C4-2B (cell line): ENCODE measurements at regions not wholly inside any gene's neighbourhood (a gene's known extent, or its start where the extent isn't known, plus 50 kb on each side); places are given as distances from the start of the nearest gene placed in this dataset.

Source experiments
- ZFX ChIP-seq: fragments of 450-650 bp; IDR thresholded peaks from 2 replicates; pipeline ENCODE4 v1.6.1; 2017
- TF ChIP-seq, protein P1 (sequence below): fragments of 450-650 bp; conservative IDR thresholded peaks from 2 replicates; pipeline ENCODE4 v1.5.1; 2017; ENCODE audit warnings: mild to moderate bottlenecking

GRCh38 chr5:167575330-167575729, 716.1 kb upstream of the WWC1 start:
- TF ChIP-seq, protein P1, sequence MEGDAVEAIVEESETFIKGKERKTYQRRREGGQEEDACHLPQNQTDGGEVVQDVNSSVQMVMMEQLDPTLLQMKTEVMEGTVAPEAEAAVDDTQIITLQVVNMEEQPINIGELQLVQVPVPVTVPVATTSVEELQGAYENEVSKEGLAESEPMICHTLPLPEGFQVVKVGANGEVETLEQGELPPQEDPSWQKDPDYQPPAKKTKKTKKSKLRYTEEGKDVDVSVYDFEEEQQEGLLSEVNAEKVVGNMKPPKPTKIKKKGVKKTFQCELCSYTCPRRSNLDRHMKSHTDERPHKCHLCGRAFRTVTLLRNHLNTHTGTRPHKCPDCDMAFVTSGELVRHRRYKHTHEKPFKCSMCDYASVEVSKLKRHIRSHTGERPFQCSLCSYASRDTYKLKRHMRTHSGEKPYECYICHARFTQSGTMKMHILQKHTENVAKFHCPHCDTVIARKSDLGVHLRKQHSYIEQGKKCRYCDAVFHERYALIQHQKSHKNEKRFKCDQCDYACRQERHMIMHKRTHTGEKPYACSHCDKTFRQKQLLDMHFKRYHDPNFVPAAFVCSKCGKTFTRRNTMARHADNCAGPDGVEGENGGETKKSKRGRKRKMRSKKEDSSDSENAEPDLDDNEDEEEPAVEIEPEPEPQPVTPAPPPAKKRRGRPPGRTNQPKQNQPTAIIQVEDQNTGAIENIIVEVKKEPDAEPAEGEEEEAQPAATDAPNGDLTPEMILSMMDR, result no peak
- no peak for TF ChIP-seq ZFX
